Type B pancreatic cell (in vitro differentiated cells): ENCODE measurements at regions not wholly inside any gene's neighbourhood (a gene's known extent, or its start where the extent isn't known, plus 50 kb on each side); places are given as distances from the start of the nearest gene placed in this dataset.

Experiments used
- DNase-seq: peaks from one replicate; pipeline ENCODE4 v3.0.0; 2021; ENCODE audit warnings: mixed read lengths; ENCODE audit not compliant: unreplicated experiment; ENCODE audit errors: extremely low spot score
- H3K27ac Mint-ChIP-seq: 2 replicates; pipeline ENCODE4 v1.8.0; 2021; ENCODE audit warnings: mild to moderate bottlenecking, mixed read lengths
- H3K27me3 Mint-ChIP-seq: 2 replicates; pipeline ENCODE4 v1.8.0; 2021; ENCODE audit warnings: mixed read lengths
- H3K36me3 Mint-ChIP-seq: 2 replicates; pipeline ENCODE4 v1.8.0; 2021; ENCODE audit warnings: mixed read lengths
- H3K4me1 Mint-ChIP-seq: one replicate; pipeline ENCODE4 v1.8.0; 2021; ENCODE audit warnings: mixed read lengths; ENCODE audit not compliant: unreplicated experiment
- H3K4me3 Mint-ChIP-seq: 2 replicates; pipeline ENCODE4 v1.8.0; 2021; ENCODE audit warnings: mild to moderate bottlenecking, mixed read lengths
- H3K9me3 Mint-ChIP-seq: 2 replicates; pipeline ENCODE4 v1.8.0; 2021; ENCODE audit warnings: mixed read lengths
- CTCF ChIP-seq: fragments of 200-600 bp; sonication (generic); conservative IDR thresholded peaks from 2 replicates; pipeline ENCODE4 v1.5.0; 2021; ENCODE audit warnings: antibody characterized with exemption, mild to moderate bottlenecking

GRCh38 chr9:89674667-89675057 lies 69.8 kb downstream of the GADD45G start:
- no peak for DNase-seq
- TF ChIP-seq CTCF: no peak
- H3K36me3 Mint-ChIP-seq: no peaks in the 10 kb centered on the region
- peaks cover 5% of the 10 kb centered on the region for H3K27me3 Mint-ChIP-seq
- no peaks in the 10 kb centered on the region for H3K9me3 Mint-ChIP-seq
- H3K4me1 Mint-ChIP-seq: peaks cover 43% of the 10 kb centered on the region
- peak overlapping the region; percentile 31 for H3K27ac Mint-ChIP-seq
- H3K4me3 Mint-ChIP-seq: no peak overlapping the region

GRCh38 chr9:89675058-89675742 lies 70.4 kb downstream of the GADD45G start:
- H3K27ac Mint-ChIP-seq: peak overlapping the region; percentile 31
- H3K36me3 Mint-ChIP-seq: no peaks in the 10 kb centered on the region
- H3K4me1 Mint-ChIP-seq: peaks cover 48% of the 10 kb centered on the region
- no peaks in the 10 kb centered on the region for H3K9me3 Mint-ChIP-seq
- no peak for DNase-seq
- H3K27me3 Mint-ChIP-seq: peaks cover 5% of the 10 kb centered on the region
- H3K4me3 Mint-ChIP-seq: no peak overlapping the region
- TF ChIP-seq CTCF: peak; percentile 14

- Mint-ChIP-seq H3K36me3 (no peaks in the 10 kb centered on the region), H3K4me3 (no peak overlapping the region), H3K27ac (no peak overlapping the region), H3K27me3 (peaks cover 5% of the 10 kb centered on the region), H3K4me1 (peaks cover 49% of the 10 kb centered on the region), H3K9me3 (no peaks in the 10 kb centered on the region)
- TF ChIP-seq CTCF: no peak
- DNase-seq: no peak
Observed at GRCh38 chr9:89676281-89676680, 71.5 kb downstream of the GADD45G start.

GRCh38 chr9:89677702-89678395 lies 73.0 kb downstream of the GADD45G start:
- H3K4me3 Mint-ChIP-seq: peak overlapping the region; percentile 32
- no peak for TF ChIP-seq CTCF
- peaks cover 47% of the 10 kb centered on the region for H3K4me1 Mint-ChIP-seq
- H3K27ac Mint-ChIP-seq: peak overlapping the region; percentile 37
- no peak for DNase-seq
- H3K36me3 Mint-ChIP-seq: no peaks in the 10 kb centered on the region
- peaks cover 5% of the 10 kb centered on the region for H3K27me3 Mint-ChIP-seq
- no peaks in the 10 kb centered on the region for H3K9me3 Mint-ChIP-seq

GRCh38 chr9:89678396-89679015 lies 73.7 kb downstream of the GADD45G start:
- Mint-ChIP-seq H3K27me3 (peaks cover 5% of the 10 kb centered on the region), H3K4me3 (no peak overlapping the region), H3K27ac (peak overlapping the region; percentile 37), H3K9me3 (no peaks in the 10 kb centered on the region), H3K36me3 (no peaks in the 10 kb centered on the region), H3K4me1 (peaks cover 42% of the 10 kb centered on the region)
- TF ChIP-seq CTCF: no peak
- no peak for DNase-seq
